Esophagus muscularis mucosa (tissue), 4 donors: ENCODE measurements at regions not wholly inside any gene's neighbourhood (a gene's known extent, or its start where the extent isn't known, plus 50 kb on each side); places are given as distances from the start of the nearest gene placed in this dataset.

Experiments used
- DNase-seq: peaks from one replicate; pipeline ENCODE4 v3.0.0-alpha.2; 2017; ENCODE audit errors: extremely low spot score
- H3K27ac ChIP-seq, 4 donors: fragments of 200-600 bp; sonication (generic); replicated peaks in 1 of 4; 1 replicate in 3 of 4; 2 replicates in 1 of 4; pipeline ENCODE4 v1.5.1; 2016 to 2019; ENCODE audit warnings: mild to moderate bottlenecking in 1 of 4
- H3K27me3 ChIP-seq, 4 donors: fragments of 200-600 bp; sonication (generic); one replicate each; pipeline versions ENCODE4 v1.5.1 to v1.6.0; 2016 to 2019
- H3K36me3 ChIP-seq, 4 donors: fragments of 200-600 bp; sonication (generic); one replicate each; pipeline ENCODE4 v1.5.1; 2016 to 2019
- H3K4me1 ChIP-seq, 4 donors: fragments of 200-600 bp; sonication (generic); one replicate each; pipeline ENCODE4 v1.5.1; 2016 to 2019
- H3K4me3 ChIP-seq, 4 donors: fragments of 200-600 bp; sonication (generic); 1 replicate in 2 of 4; 2 replicates in 2 of 4; pipeline ENCODE4 v1.5.1; 2016 to 2019; ENCODE audit warnings: mild to moderate bottlenecking in 4 of 4, moderate library complexity in 1 of 4
- H3K9me3 ChIP-seq, 4 donors: fragments of 200-600 bp; sonication (generic); 1 replicate in 3 of 4; 2 replicates in 1 of 4; pipeline ENCODE4 v1.5.1; 2016 to 2019
- CTCF ChIP-seq, 3 experiments: fragments of 200-600 bp in 2 of 3; fragments of 450-650 bp in 1 of 3; sonication (generic) in 2 of 3; IDR thresholded peaks; one replicate each; pipeline ENCODE4 v1.5.1; 2017 to 2019; ENCODE audit warnings: antibody characterized with exemption in 3 of 3, mild to moderate bottlenecking in 2 of 3, moderate library complexity in 1 of 3
- EP300 ChIP-seq: sonication (generic); formaldehyde crosslinking; IDR thresholded peaks from one replicate; pipeline ENCODE4 v1.6.1; 2017; ENCODE audit warnings: antibody characterized with exemption
- POLR2A ChIP-seq: fragments of 450-650 bp; IDR thresholded peaks from one replicate; pipeline ENCODE4 v1.6.1; 2017; ENCODE audit warnings: antibody characterized with exemption, moderate library complexity, mild to moderate bottlenecking, low read depth
- POLR2AphosphoS5 ChIP-seq, 2 donors: sonication (generic); formaldehyde crosslinking; IDR thresholded peaks; one replicate each; pipeline ENCODE4 v1.6.1; 2017; ENCODE audit warnings: antibody characterized with exemption in 2 of 2
- WGBS: methylation state at CpG from one replicate; pipeline ENCODE4 v1.1.5; 2018; 5-methylcytosine and 5-hydroxymethylcytosine counted together
- intact Hi-C: fragments of 100-400 bp; cut with DNase I; formaldehyde crosslinking; loops from one replicate; pipeline ENCODE4 v1.15.1; 2023

- WGBS = 85% methylated on average over 3 of the region's 3 CpGs
- H3K4me1 ChIP-seq = no peaks in the 10 kb centered on the region
- no peak for DNase-seq
- H3K27ac ChIP-seq = no peak overlapping the region
- H3K36me3 ChIP-seq = no peaks in the 10 kb centered on the region
- intact Hi-C loops = no loop called here
- TF ChIP-seq POLR2A = no peak
- no peak for TF ChIP-seq CTCF (IDR thresholded peaks at IDR 0.05)
- no peak for TF ChIP-seq EP300
- TF ChIP-seq POLR2AphosphoS5 (IDR thresholded peaks at IDR 0.05) = no peak
- H3K27me3 ChIP-seq = no peaks in the 10 kb centered on the region
- H3K9me3 ChIP-seq = no peaks in the 10 kb centered on the region
- H3K4me3 ChIP-seq = no peak overlapping the region
Measured at GRCh38 chr6:11951868-11952267, 60.2 kb upstream of the HIVEP1 start.

- Histone ChIP-seq H3K27me3 (no peaks in the 10 kb centered on the region), H3K27ac (peak overlapping the region in 2 of 4 donors; percentile 25 to 43), H3K9me3 (no peaks in the 10 kb centered on the region), H3K4me3 (no peak overlapping the region), H3K36me3 (no peaks in the 10 kb centered on the region), H3K4me1 (no peaks in the 10 kb centered on the region)
- intact Hi-C loops = no loop called here
- 63% methylated on average over 2 of the region's 2 CpGs for WGBS
- TF ChIP-seq POLR2A (no peak), CTCF (IDR thresholded peaks at IDR 0.05) (no peak), POLR2AphosphoS5 (IDR thresholded peaks at IDR 0.05) (peak in 1 of 2 donors; percentile 31)
- DNase-seq = no peak
Measured at GRCh38 chr6:11950109-11950508, 62.0 kb upstream of the HIVEP1 start.

- TF ChIP-seq EP300 (no peak), CTCF (IDR thresholded peaks at IDR 0.05) (no peak), POLR2AphosphoS5 (IDR thresholded peaks at IDR 0.05) (no peak), POLR2A (no peak)
- H3K27ac ChIP-seq = no peak overlapping the region
Measured at GRCh38 chr6:11947575-11947974, 64.5 kb upstream of the HIVEP1 start.

GRCh38 chr6:11947063-11947462 is 65.0 kb upstream of the HIVEP1 start:
- Histone ChIP-seq H3K36me3 (no peaks in the 10 kb centered on the region), H3K4me3 (no peak overlapping the region), H3K4me1 (no peaks in the 10 kb centered on the region), H3K27ac (no peak overlapping the region), H3K27me3 (no peaks in the 10 kb centered on the region), H3K9me3 (no peaks in the 10 kb centered on the region)
- 97% methylated on average over 2 of the region's 2 CpGs for WGBS
- intact Hi-C loops = no loop called here
- no peak for DNase-seq
- TF ChIP-seq POLR2A = no peak
- TF ChIP-seq CTCF (IDR thresholded peaks at IDR 0.05) = peak in 1 of 3 experiments; percentile 19
- no peak for TF ChIP-seq EP300
- no peak for TF ChIP-seq POLR2AphosphoS5 (IDR thresholded peaks at IDR 0.05)

More at GRCh38 chr6:11947575-11947974, 64.5 kb upstream of the HIVEP1 start:
- no peaks in the 10 kb centered on the region for H3K4me1 ChIP-seq
- 99% methylated on average over 2 of the region's 2 CpGs for WGBS
- H3K36me3 ChIP-seq = no peaks in the 10 kb centered on the region
- H3K4me3 ChIP-seq = no peak overlapping the region
- H3K27me3 ChIP-seq = no peaks in the 10 kb centered on the region
- intact Hi-C loops = no loop called here
- no peaks in the 10 kb centered on the region for H3K9me3 ChIP-seq
- no peak for DNase-seq

GRCh38 chr6:11944111-11944510 is 68.0 kb upstream of the HIVEP1 start:
- TF ChIP-seq CTCF (IDR thresholded peaks at IDR 0.05) = no peak
- no peak for TF ChIP-seq EP300
- TF ChIP-seq POLR2AphosphoS5 (IDR thresholded peaks at IDR 0.05) = no peak
- TF ChIP-seq POLR2A = no peak
- no peaks in the 10 kb centered on the region for H3K36me3 ChIP-seq
- 63% methylated on average over 1 of the region's 1 CpG for WGBS
- H3K27ac ChIP-seq = no peak overlapping the region
- DNase-seq = no peak
- H3K9me3 ChIP-seq = no peaks in the 10 kb centered on the region
- H3K4me1 ChIP-seq = no peaks in the 10 kb centered on the region
- intact Hi-C loops = no loop called here
- H3K27me3 ChIP-seq = no peaks in the 10 kb centered on the region
- H3K4me3 ChIP-seq = no peak overlapping the region
